HEK293 (cell line): ENCODE measurements at regions not wholly inside any gene's neighbourhood (a gene's known extent, or its start where the extent isn't known, plus 50 kb on each side); places are given as distances from the start of the nearest gene placed in this dataset.

Source experiments
- GLIS1 ChIP-seq: fragments of 450-650 bp; formaldehyde crosslinking; IDR thresholded peaks from 2 replicates; pipeline ENCODE4 v1.5.1; 2016; ENCODE audit warnings: missing biosample characterization, missing genetic modification characterization
- ZBTB26 ChIP-seq: fragments of 450-650 bp; formaldehyde crosslinking; optimal IDR thresholded peaks from 2 replicates; pipeline ENCODE3; 2016; ENCODE audit warnings: missing biosample characterization, mild to moderate bottlenecking, missing genetic modification characterization

DNA sequence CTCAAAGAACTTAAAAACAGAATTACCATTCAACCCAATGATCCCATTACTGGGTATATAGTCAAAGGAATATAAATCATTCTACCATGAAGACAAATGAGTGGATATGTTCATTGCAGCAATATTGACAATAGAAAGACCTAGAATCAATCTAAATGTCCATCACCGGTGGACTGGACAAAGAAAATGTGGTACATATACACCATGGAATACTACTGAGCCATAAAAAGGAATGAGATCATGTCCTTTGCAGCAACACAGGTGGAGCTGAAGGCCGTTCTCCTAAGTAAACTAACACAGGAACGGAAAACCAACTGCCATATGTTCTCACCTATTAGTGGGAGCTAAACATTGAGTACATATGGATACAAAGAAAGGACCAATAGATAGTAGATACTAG, 576.7 kb upstream of the CITED2 start:
- TF ChIP-seq ZBTB26 (tag by site-specific recombination) (no peak), GLIS1 (tag by site-specific recombination) (no peak)
